ENCODE measurements at regions not wholly inside any gene's neighbourhood (a gene's known extent, or its start where the extent isn't known, plus 50 kb on each side); places are given as distances from the start of the nearest gene placed in this dataset.

DNA sequence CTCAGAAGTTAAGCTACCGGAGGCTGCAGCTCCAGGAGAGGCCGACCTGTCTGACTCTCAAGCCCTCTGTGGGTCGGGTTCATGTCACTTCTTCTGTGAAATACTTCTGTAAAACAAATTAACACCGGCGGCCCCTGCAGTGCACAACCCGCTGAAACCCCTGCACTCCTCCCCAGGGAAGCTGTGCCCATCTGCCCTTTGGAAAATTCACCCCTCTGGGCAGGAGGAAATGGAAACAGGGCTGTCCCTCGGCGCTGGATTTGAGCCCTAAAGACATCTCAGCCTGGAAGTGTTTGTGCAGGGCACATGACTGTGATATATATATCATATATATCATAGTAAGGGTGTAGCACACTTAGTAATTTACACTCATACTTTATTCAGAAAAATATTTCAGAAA lies 415.3 kb downstream of the IRS2 start:
- no peaks in the 10 kb centered on the region for H3K36me3 ChIP-seq (ENCODE audit: control insufficient read depth, insufficient read depth, low read length)
- no peak for DNase-seq (ENCODE audit: low read depth)
- TF ChIP-seq, protein P1, sequence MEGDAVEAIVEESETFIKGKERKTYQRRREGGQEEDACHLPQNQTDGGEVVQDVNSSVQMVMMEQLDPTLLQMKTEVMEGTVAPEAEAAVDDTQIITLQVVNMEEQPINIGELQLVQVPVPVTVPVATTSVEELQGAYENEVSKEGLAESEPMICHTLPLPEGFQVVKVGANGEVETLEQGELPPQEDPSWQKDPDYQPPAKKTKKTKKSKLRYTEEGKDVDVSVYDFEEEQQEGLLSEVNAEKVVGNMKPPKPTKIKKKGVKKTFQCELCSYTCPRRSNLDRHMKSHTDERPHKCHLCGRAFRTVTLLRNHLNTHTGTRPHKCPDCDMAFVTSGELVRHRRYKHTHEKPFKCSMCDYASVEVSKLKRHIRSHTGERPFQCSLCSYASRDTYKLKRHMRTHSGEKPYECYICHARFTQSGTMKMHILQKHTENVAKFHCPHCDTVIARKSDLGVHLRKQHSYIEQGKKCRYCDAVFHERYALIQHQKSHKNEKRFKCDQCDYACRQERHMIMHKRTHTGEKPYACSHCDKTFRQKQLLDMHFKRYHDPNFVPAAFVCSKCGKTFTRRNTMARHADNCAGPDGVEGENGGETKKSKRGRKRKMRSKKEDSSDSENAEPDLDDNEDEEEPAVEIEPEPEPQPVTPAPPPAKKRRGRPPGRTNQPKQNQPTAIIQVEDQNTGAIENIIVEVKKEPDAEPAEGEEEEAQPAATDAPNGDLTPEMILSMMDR (IDR thresholded peaks at IDR 0.05; ENCODE audit: insufficient read depth, low read length, poor library complexity, severe bottlenecking) = no peak

DNA sequence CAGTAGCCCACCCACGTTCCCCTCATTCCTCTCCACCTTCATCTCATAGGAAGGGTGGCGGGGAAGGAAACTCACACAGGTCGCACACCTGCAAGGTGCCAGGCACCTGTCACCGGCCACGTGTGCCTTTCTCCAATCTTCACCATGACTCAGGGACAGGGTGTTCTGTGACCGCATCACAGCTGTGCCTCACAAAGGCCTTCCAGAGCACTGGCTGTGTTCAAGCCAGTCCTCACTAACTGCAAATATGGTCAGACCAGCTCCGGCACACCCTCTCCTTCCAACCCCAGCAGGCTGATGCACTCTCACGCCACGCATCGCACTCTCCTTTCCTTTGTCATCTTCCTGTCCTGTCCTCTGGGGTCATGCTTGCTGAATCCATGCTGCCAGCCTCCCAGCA lies 415.9 kb downstream of the IRS2 start:
- TF ChIP-seq, protein P1 (IDR thresholded peaks at IDR 0.05; ENCODE audit: insufficient read depth, low read length, poor library complexity, severe bottlenecking) = no peak
- Histone ChIP-seq H3K36me3 (ENCODE audit: control insufficient read depth, insufficient read depth, low read length) (no peaks in the 10 kb centered on the region), H3K4me3 (ENCODE audit: low read depth, low read length) (no peak overlapping the region), H3K27me3 (ENCODE audit: control insufficient read depth, insufficient read depth, low read length) (no peaks in the 10 kb centered on the region)
- no peak for DNase-seq (ENCODE audit: low read depth)

More for the DNA sequence above, 415.3 kb downstream of the IRS2 start:
- Histone ChIP-seq H3K27me3 (ENCODE audit: control insufficient read depth, insufficient read depth, low read length) (no peaks in the 10 kb centered on the region), H3K4me3 (ENCODE audit: low read depth, low read length) (no peak overlapping the region)

DNA sequence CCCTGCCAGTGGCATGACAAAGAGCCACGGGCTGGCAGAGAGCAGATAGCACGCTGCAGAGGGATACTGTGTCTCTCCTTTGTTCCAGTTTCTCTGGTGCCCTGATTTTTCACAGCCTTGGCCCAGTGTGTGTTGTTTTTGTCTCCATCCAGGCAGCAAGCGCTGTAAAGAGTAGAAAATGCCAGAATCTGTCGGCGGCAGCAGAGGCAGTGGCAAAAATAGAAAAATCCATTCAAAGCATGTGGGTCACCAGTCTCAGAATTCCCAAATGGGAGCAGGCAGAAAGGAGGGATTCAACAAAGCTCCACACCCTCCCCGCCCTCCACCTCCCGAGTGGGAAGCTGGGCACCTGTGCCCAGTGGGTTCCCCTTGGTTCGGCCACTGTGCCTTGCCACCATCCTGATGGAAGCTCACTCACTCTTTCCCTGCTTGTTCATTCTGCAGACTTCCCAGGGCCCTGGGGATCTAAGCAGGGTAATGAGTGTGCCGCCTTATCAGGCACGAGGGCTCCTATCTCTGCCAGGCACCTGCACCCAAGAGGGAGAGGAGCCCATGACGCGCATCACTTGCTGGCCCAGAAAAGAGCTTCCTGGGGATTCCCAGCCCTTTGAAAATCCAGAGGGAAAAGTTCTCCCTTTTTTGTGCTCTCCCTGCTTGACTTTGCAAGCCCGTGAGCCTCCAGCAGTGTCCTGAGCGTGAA lies 416.9 kb downstream of the IRS2 start:
- TF ChIP-seq, protein P1 (IDR thresholded peaks at IDR 0.05; ENCODE audit: insufficient read depth, low read length, poor library complexity, severe bottlenecking) = no peak
- H3K27me3 ChIP-seq (ENCODE audit: control insufficient read depth, insufficient read depth, low read length) = no peaks in the 10 kb centered on the region
- H3K36me3 ChIP-seq (ENCODE audit: control insufficient read depth, insufficient read depth, low read length) = no peaks in the 10 kb centered on the region
- H3K4me3 ChIP-seq (ENCODE audit: low read depth, low read length) = no peak overlapping the region
- DNase-seq (ENCODE audit: low read depth) = no peak

DNA sequence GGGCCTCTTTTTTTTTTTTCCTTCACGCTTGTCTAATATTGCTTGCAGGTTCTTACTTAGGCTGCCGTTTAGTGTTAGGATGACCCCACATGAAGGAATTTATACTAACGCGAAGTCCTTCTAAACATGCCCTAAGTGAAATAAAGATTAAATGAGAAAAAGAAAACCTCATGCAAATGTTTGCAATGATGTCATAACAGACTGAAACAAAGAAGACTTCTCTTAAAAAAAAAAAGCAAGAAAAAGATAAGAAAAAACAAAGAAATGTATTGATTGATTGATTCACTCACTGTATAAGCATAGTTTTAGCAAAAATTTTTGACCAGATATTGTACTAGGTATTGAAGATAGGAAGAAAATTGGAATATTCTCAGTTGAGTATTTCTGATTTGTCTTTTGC lies 418.2 kb downstream of the IRS2 start:
- H3K4me3 ChIP-seq (ENCODE audit: low read depth, low read length) = no peak overlapping the region
- TF ChIP-seq, protein P1 (IDR thresholded peaks at IDR 0.05; ENCODE audit: insufficient read depth, low read length, poor library complexity, severe bottlenecking) = no peak
- no peaks in the 10 kb centered on the region for H3K36me3 ChIP-seq (ENCODE audit: control insufficient read depth, insufficient read depth, low read length)
- DNase-seq (ENCODE audit: low read depth) = no peak
- no peaks in the 10 kb centered on the region for H3K27me3 ChIP-seq (ENCODE audit: control insufficient read depth, insufficient read depth, low read length)

DNA sequence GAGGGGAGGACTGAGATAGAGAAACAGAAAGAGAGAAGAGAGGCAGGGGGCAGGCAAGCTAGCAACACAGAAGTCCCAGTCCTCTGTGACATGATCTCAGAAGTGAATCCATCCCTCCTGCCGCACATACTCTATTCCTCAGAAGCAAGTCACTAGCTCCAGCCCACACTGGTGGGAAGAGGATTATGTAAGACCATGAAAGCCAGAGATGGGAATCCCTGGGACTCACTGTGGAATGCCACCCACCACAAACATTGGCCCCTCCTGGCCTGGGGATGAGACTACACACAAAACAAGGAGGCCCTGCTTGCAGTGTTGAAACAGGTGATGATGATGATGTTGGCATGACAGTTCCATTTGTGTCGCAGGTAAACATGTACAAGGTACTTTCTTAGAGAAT lies 419.9 kb downstream of the IRS2 start:
- TF ChIP-seq, protein P1 (IDR thresholded peaks at IDR 0.05; ENCODE audit: insufficient read depth, low read length, poor library complexity, severe bottlenecking) = no peak
- Histone ChIP-seq H3K27me3 (ENCODE audit: control insufficient read depth, insufficient read depth, low read length) (no peaks in the 10 kb centered on the region), H3K36me3 (ENCODE audit: control insufficient read depth, insufficient read depth, low read length) (no peaks in the 10 kb centered on the region), H3K4me3 (ENCODE audit: low read depth, low read length) (no peak overlapping the region)
- no peak for DNase-seq (ENCODE audit: low read depth)

DNA sequence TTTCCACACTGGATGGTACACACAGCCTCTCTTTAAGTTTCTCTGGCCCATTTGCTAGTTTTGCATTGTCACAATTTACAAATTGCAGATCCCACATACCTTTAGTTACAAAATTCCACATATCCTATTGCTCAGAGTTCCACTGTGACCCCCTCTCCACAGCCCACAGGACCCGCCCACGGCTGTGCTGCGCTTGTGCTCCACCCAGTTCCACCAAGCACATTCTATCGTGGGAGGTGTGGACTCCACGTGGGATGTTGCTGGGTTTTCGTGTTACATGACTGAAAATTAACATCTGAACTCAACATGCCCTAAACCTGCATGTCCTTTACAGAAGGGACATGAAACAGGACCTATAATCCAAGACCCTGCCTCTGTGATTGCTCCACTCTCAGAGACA lies 423.0 kb downstream of the IRS2 start:
- Histone ChIP-seq H3K36me3 (ENCODE audit: control insufficient read depth, insufficient read depth, low read length) (no peaks in the 10 kb centered on the region), H3K27me3 (ENCODE audit: control insufficient read depth, insufficient read depth, low read length) (no peaks in the 10 kb centered on the region), H3K4me3 (ENCODE audit: low read depth, low read length) (no peak overlapping the region)
- TF ChIP-seq, protein P1 (IDR thresholded peaks at IDR 0.05; ENCODE audit: insufficient read depth, low read length, poor library complexity, severe bottlenecking) = no peak
- no peak for DNase-seq (ENCODE audit: low read depth)
